GM19468 (cell line): ENCODE measurements at regions not wholly inside any gene's neighbourhood (a gene's known extent, or its start where the extent isn't known, plus 50 kb on each side); places are given as distances from the start of the nearest gene placed in this dataset.
"Not testable (repeated sequence)": the region's sequence is repeated elsewhere in the genome, so short reads cannot be mapped to it uniquely, and the experiment has no call there.

Experiments used
- ATAC-seq: cut with Tn5 transposase; IDR thresholded peaks from one replicate; pipeline ENCODE4 v1.9.1; 2021; ENCODE audit warnings: mild to moderate bottlenecking, moderate library complexity, moderate number of reproducible peaks; ENCODE audit not compliant: unreplicated experiment; ENCODE audit errors: extremely low read depth

GRCh38 chr11:82089426-82089825 lies 644.2 kb downstream of the FAM181B start:
- ATAC-seq, result no peak

GRCh38 chr11:82085493-82085892 lies 648.2 kb downstream of the FAM181B start:
- ATAC-seq, result no peak

GRCh38 chr11:82082976-82083375 lies 650.7 kb downstream of the FAM181B start:
- ATAC-seq, result no peak

GRCh38 chr11:82080160-82080559 lies 653.5 kb downstream of the FAM181B start:
- no peak for ATAC-seq

GRCh38 chr11:82076126-82076525 lies 657.5 kb downstream of the FAM181B start:
- no peak for ATAC-seq

- ATAC-seq, result no peak
These were observed 674.2 kb downstream of the FAM181B start for GRCh38 chr11:82059505-82059904.

- ATAC-seq, result no peak
These were observed 677.2 kb downstream of the FAM181B start for GRCh38 chr11:82056450-82056849.

GRCh38 chr11:82049199-82049598 lies 684.5 kb downstream of the FAM181B start:
- ATAC-seq, result no peak

GRCh38 chr11:82047200-82047599 lies 686.5 kb downstream of the FAM181B start:
- no peak for ATAC-seq

- no peak for ATAC-seq
These were observed 686.9 kb downstream of the FAM181B start for GRCh38 chr11:82046778-82047177.

GRCh38 chr11:82045748-82046457 lies 687.8 kb downstream of the FAM181B start:
- no peak for ATAC-seq

GRCh38 chr11:82043316-82043715 lies 690.3 kb downstream of the FAM181B start:
- ATAC-seq, result no peak

- no peak for ATAC-seq
These were observed 691.9 kb downstream of the FAM181B start for GRCh38 chr11:82041764-82042163.

GRCh38 chr11:82038154-82038553 lies 695.5 kb downstream of the FAM181B start:
- ATAC-seq, result no peak

GRCh38 chr11:82034527-82034926 lies 699.1 kb downstream of the FAM181B start:
- ATAC-seq, result no peak

- not testable (repeated sequence) for ATAC-seq
These were observed 706.3 kb downstream of the FAM181B start for GRCh38 chr11:82027335-82027734.

- ATAC-seq, result no peak
These were observed 708.9 kb downstream of the FAM181B start for GRCh38 chr11:82024760-82025159.

GRCh38 chr11:82012276-82012675 lies 721.4 kb downstream of the FAM181B start:
- no peak for ATAC-seq

GRCh38 chr11:82009133-82009532 lies 724.5 kb downstream of the FAM181B start:
- ATAC-seq, result no peak

GRCh38 chr11:82007521-82007920 lies 726.1 kb downstream of the FAM181B start:
- ATAC-seq, result no peak

- no peak for ATAC-seq
These were observed 729.0 kb downstream of the FAM181B start for GRCh38 chr11:82004537-82005213.
